ENCODE measurements at regions not wholly inside any gene's neighbourhood (a gene's known extent, or its start where the extent isn't known, plus 50 kb on each side); places are given as distances from the start of the nearest gene placed in this dataset.

DNA sequence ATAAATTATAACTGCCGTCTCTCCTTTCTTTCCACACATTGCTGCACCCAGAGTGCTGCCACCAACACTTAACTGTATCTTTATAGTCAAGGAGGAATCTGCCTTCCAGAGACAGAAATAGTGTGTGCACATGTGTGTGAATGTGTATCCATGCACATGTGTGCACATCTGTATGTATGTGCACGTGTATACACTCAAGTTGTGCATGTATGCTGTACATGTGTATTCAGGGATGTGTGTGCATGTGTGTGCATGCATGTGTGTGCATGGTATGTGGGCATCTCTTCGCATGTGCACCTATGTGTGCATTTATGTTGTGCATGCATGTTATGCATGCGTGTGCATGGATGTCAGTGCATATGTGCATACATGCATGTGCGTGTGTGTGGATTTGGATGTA, 253.3 kb downstream of the KLF6 start:
- intact Hi-C loops (cut with micrococcal nuclease), result no loop called here
- no peaks in the 10 kb centered on the region for H3K9me1 ChIP-seq (replicated peaks; ENCODE audit: control insufficient read depth, extremely low read depth, insufficient read depth, low read length)

More for the DNA sequence above, 253.3 kb downstream of the KLF6 start:
- Histone ChIP-seq H2AFZ (ENCODE audit: low read depth, low read length) (no peak overlapping the region), H3K9me3 (replicated peaks; ENCODE audit: control insufficient read depth, insufficient read depth, low read length) (no peaks in the 10 kb centered on the region), H3K36me3 (ENCODE audit: control insufficient read depth in 2 of 2, extremely low read depth in 1 of 2, insufficient read depth in 2 of 2, low read length in 2 of 2) (no peaks in the 10 kb centered on the region), H3K9ac (replicated peaks; ENCODE audit: extremely low read depth, insufficient read depth, low read length) (no peak overlapping the region), H3K27me3 (ENCODE audit: control insufficient read depth in 2 of 2, insufficient read depth in 2 of 2, low read length in 2 of 2) (peaks cover 0 to 2% of the 10 kb centered on the region in 2 experiments), H3K4me1 (ENCODE audit: control insufficient read depth, extremely low read depth, insufficient read depth, low read length) (no peaks in the 10 kb centered on the region), H4K20me1 (replicated peaks; ENCODE audit: control insufficient read depth, extremely low read depth, insufficient read depth, low read length) (no peaks in the 10 kb centered on the region), H3K4me2 (ENCODE audit: insufficient read depth, low read length) (no peak overlapping the region), H3K79me2 (ENCODE audit: control insufficient read depth, insufficient read depth, low read length) (no peaks in the 10 kb centered on the region), H3K27ac (ENCODE audit: insufficient read depth, low read depth, low read length) (no peak overlapping the region), H3K4me3 (replicated peaks in 1 of 3; ENCODE audit: insufficient read depth in 1 of 3, low read depth in 1 of 3, low read length in 3 of 3) (no peak overlapping the region)
- ChIA-PET POLR2A (no interaction called here), CTCF (no interaction called here)
- TF ChIP-seq CTCF (IDR thresholded peaks at IDR 0.05; ENCODE audit: extremely low read depth in 1 of 2, insufficient read depth in 1 of 2, low read depth in 1 of 2, low read length in 2 of 2) (no peak), POLR2AphosphoS5 (IDR thresholded peaks at IDR 0.05; ENCODE audit: insufficient read depth, low read depth, low read length) (no peak), GATA2 (IDR thresholded peaks at IDR 0.05; ENCODE audit: insufficient read depth, insufficient read length, low read depth, low read length) (no peak), MYC (IDR thresholded peaks at IDR 0.05; ENCODE audit: low read depth, low read length) (no peak), EZH2 (IDR thresholded peaks at IDR 0.05; ENCODE audit: borderline replicate concordance, low read depth, low read length, severe bottlenecking) (no peak), FOS (IDR thresholded peaks at IDR 0.05; ENCODE audit: borderline replicate concordance, insufficient read depth, low read length) (no peak), JUN (IDR thresholded peaks at IDR 0.05; ENCODE audit: borderline replicate concordance, insufficient read depth, insufficient read length, low read depth) (no peak), POLR2A (IDR thresholded peaks at IDR 0.05; ENCODE audit: low read depth, low read length) (no peak)
- TF ChIP-seq, protein P1, sequence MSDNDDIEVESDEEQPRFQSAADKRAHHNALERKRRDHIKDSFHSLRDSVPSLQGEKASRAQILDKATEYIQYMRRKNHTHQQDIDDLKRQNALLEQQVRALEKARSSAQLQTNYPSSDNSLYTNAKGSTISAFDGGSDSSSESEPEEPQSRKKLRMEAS (IDR thresholded peaks at IDR 0.05; ENCODE audit: insufficient read depth, insufficient read length), result no peak
- DNase-seq (ENCODE audit: low read depth, low spot score) (no peak), FAIRE-seq (no peak)
- BruUV-seq (replicated peaks), result no TSS peak
- dilution Hi-C loops (cut with MboI; ENCODE audit: extremely low pct_ligation_motif_present, low sequenced_read_pairs), result no loop called here
